ENCODE measurements at regions not wholly inside any gene's neighbourhood (a gene's known extent, or its start where the extent isn't known, plus 50 kb on each side); places are given as distances from the start of the nearest gene placed in this dataset.

- peak; percentile 53 for TF ChIP-seq CTCF (conservative IDR thresholded peaks at IDR 0.05; ENCODE audit: low read length)
- TF ChIP-seq EZH2phosphoT487 (IDR thresholded peaks at IDR 0.05; ENCODE audit: borderline replicate concordance, low read depth, low read length), result no peak
These were observed 592.7 kb upstream of the BRINP1 start for GRCh38 chr9:119961774-119962424.

Data from OCI-LY7 (cell line).